Body of pancreas (tissue), 4 donors: ENCODE measurements at regions not wholly inside any gene's neighbourhood (a gene's known extent, or its start where the extent isn't known, plus 50 kb on each side); places are given as distances from the start of the nearest gene placed in this dataset.

Experiments used
- ATAC-seq: fragments of 150-250 bp; one replicate; pipeline ENCODE4 v1.9.1; 2016
- DNase-seq, 4 donors: peaks; one replicate each; pipeline ENCODE4 v3.0.0-alpha.2; 2019
- H3K27ac ChIP-seq, 4 donors: fragments of 200-600 bp; sonication (generic); 1 replicate in 3 of 4; 2 replicates in 1 of 4; pipeline versions ENCODE4 v1.5.1 to v1.6.1; 2016 to 2019; ENCODE audit warnings: mild to moderate bottlenecking in 1 of 4, mixed read lengths in 1 of 4, moderate library complexity in 1 of 4
- H3K27me3 ChIP-seq, 2 donors: fragments of 200-600 bp; sonication (generic); one replicate each; pipeline ENCODE4 v1.6.0; 2016; ENCODE audit warnings: mild to moderate bottlenecking in 1 of 2
- H3K36me3 ChIP-seq, 2 donors: fragments of 200-600 bp; sonication (generic); replicated peaks in 1 of 2; 2 replicates each; pipeline ENCODE4 v1.5.1; 2016; ENCODE audit warnings: low read depth in 2 of 2; ENCODE audit not compliant: insufficient read depth in 1 of 2
- H3K4me1 ChIP-seq: fragments of 200-600 bp; sonication (generic); one replicate; pipeline ENCODE4 v1.6.0; 2016
- H3K4me3 ChIP-seq, 2 donors: fragments of 200-600 bp; sonication (generic); 1 replicate in 1 of 2; 2 replicates in 1 of 2; pipeline ENCODE4 v1.5.1; 2016 to 2019
- H3K9me3 ChIP-seq, 3 donors: fragments of 200-600 bp; sonication (generic); 1 replicate in 2 of 3; 2 replicates in 1 of 3; pipeline ENCODE4 v1.5.1; 2016
- CTCF ChIP-seq, 7 experiments: fragments of 450-650 bp in 4 of 7; fragments of 200-600 bp in 3 of 7; sonication (generic) in 3 of 7; IDR thresholded peaks; one replicate each; pipeline ENCODE4 v1.5.1; 2016 to 2019; ENCODE audit warnings: antibody characterized with exemption in 7 of 7
- POLR2A ChIP-seq, 3 donors: fragments of 450-650 bp; IDR thresholded peaks; one replicate each; pipeline ENCODE4 v1.6.1; 2016; ENCODE audit warnings: antibody characterized with exemption in 3 of 3, mild to moderate bottlenecking in 2 of 3
- WGBS, 2 donors: methylation state at CpG; one replicate each; pipeline ENCODE4 v1.1.5; 2017; 5-methylcytosine and 5-hydroxymethylcytosine counted together
- intact Hi-C: fragments of 100-400 bp; cut with DNase I; formaldehyde crosslinking; loops from one replicate; pipeline ENCODE4 v1.15.1; 2023

GRCh38 chr12:128059621-128060370 lies 207.2 kb upstream of the TMEM132C start:
- H3K4me3 ChIP-seq: no peak overlapping the region
- H3K36me3 ChIP-seq: no peaks in the 10 kb centered on the region
- DNase-seq (no peak), ATAC-seq (no peak)
- no peaks in the 10 kb centered on the region for H3K9me3 ChIP-seq
- H3K4me1 ChIP-seq: no peaks in the 10 kb centered on the region
- H3K27me3 ChIP-seq: no peaks in the 10 kb centered on the region
- H3K27ac ChIP-seq: no peak overlapping the region
- TF ChIP-seq POLR2A (IDR thresholded peaks at IDR 0.05): no peak
- intact Hi-C loops: no loop called here
- 65% methylated on average over 16 to 18 of the region's 18 CpGs for WGBS, 2 donors

- Histone ChIP-seq H3K4me1 (no peaks in the 10 kb centered on the region), H3K27ac (no peak overlapping the region), H3K4me3 (no peak overlapping the region), H3K9me3 (no peaks in the 10 kb centered on the region), H3K27me3 (no peaks in the 10 kb centered on the region), H3K36me3 (no peaks in the 10 kb centered on the region)
- ATAC-seq: no peak
- intact Hi-C loops: no loop called here
- WGBS, 2 donors: 58 to 72% methylated on average over 5 of the region's 5 CpGs
- TF ChIP-seq CTCF (IDR thresholded peaks at IDR 0.05) (no peak), POLR2A (IDR thresholded peaks at IDR 0.05) (no peak)
- no peak for DNase-seq
These were observed 198.8 kb upstream of the TMEM132C start for GRCh38 chr12:128068211-128068610.

- H3K4me1 ChIP-seq: no peaks in the 10 kb centered on the region
- no peaks in the 10 kb centered on the region for H3K27me3 ChIP-seq
- no peaks in the 10 kb centered on the region for H3K9me3 ChIP-seq
- intact Hi-C loops: no loop called here
- ATAC-seq (no peak), DNase-seq (peak in 3 of 4 donors; percentile 19 to 35 (median 24))
- no peak overlapping the region for H3K4me3 ChIP-seq
- WGBS, 2 donors: 17 to 25% methylated on average over 12 of the region's 12 CpGs
- H3K27ac ChIP-seq: no peak overlapping the region
- TF ChIP-seq CTCF (IDR thresholded peaks at IDR 0.05): peak in 5 of 7 experiments; percentile 9 to 32 (median 24)
- no peak for TF ChIP-seq POLR2A (IDR thresholded peaks at IDR 0.05)
- no peaks in the 10 kb centered on the region for H3K36me3 ChIP-seq
These were observed 197.5 kb upstream of the TMEM132C start for GRCh38 chr12:128069359-128069997.

GRCh38 chr12:128073937-128074336 lies 193.0 kb upstream of the TMEM132C start:
- intact Hi-C loops: no loop called here
- no peak for TF ChIP-seq CTCF (IDR thresholded peaks at IDR 0.05)
- no peak for ATAC-seq
- H3K27ac ChIP-seq: no peak overlapping the region
- no peaks in the 10 kb centered on the region for H3K27me3 ChIP-seq
- no peak for DNase-seq
- H3K36me3 ChIP-seq: no peaks in the 10 kb centered on the region
- no peaks in the 10 kb centered on the region for H3K4me1 ChIP-seq
- H3K9me3 ChIP-seq: no peaks in the 10 kb centered on the region
- H3K4me3 ChIP-seq: no peak overlapping the region
- 61 to 77% methylated on average over 13 of the region's 13 CpGs for WGBS, 2 donors

GRCh38 chr12:128075332-128075731 lies 191.6 kb upstream of the TMEM132C start:
- DNase-seq: no peak
- Histone ChIP-seq H3K4me3 (no peak overlapping the region), H3K9me3 (no peaks in the 10 kb centered on the region), H3K36me3 (no peaks in the 10 kb centered on the region), H3K27ac (no peak overlapping the region), H3K27me3 (no peaks in the 10 kb centered on the region), H3K4me1 (no peaks in the 10 kb centered on the region)
- 59 to 69% methylated on average over 9 of the region's 9 CpGs for WGBS, 2 donors
- TF ChIP-seq POLR2A (IDR thresholded peaks at IDR 0.05) (no peak), CTCF (IDR thresholded peaks at IDR 0.05) (no peak)
- ATAC-seq: no peak
- intact Hi-C loops: no loop called here
